ENCODE measurements at regions not wholly inside any gene's neighbourhood (a gene's known extent, or its start where the extent isn't known, plus 50 kb on each side); places are given as distances from the start of the nearest gene placed in this dataset.

DNA sequence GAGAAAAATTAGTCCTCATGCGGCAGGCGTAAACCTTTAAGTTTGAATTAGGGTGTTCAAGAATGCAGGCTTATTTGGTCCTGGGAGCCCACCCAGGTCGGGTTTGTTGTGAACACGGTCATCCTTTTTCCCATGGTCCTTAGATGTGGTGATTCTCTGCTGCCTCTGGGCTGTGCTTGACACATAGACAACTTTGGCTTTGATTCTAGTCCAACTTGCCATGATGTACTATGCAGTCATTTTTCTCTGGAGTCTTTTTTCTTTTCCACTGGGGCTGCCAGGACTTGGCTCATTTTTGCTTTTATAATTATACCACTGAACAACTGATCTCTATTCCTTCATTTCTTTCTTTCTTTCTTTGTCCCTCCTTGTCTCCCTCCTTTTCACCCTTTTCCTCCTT is 218.6 kb downstream of the SREK1 start:
- no peak for DNase-seq (ENCODE audit: low spot score)
- Histone ChIP-seq H3K36me3 (ENCODE audit: control insufficient read depth in 4 of 4, insufficient read depth in 3 of 4, low read depth in 1 of 4, low read length in 3 of 4) (no peaks in the 10 kb centered on the region), H3K27ac (ENCODE audit: low read depth in 1 of 2, low read length in 2 of 2) (no peak overlapping the region), H3K4me3 (ENCODE audit: low read depth in 1 of 3, low read length in 3 of 3) (no peak overlapping the region), H3K27me3 (ENCODE audit: control insufficient read depth in 4 of 4, insufficient read depth in 4 of 4, low read length in 3 of 4) (no peaks in the 10 kb centered on the region), H3K4me1 (ENCODE audit: control insufficient read depth in 4 of 4, insufficient read depth in 4 of 4, low read length in 3 of 4) (no peaks in the 10 kb centered on the region), H3K9ac (ENCODE audit: low read depth in 1 of 2, low read length in 2 of 2) (no peak overlapping the region), H3K9me3 (ENCODE audit: control insufficient read depth in 4 of 4, low read length in 3 of 4) (no peaks in the 10 kb centered on the region)
- TF ChIP-seq FOXA1 (IDR thresholded peaks at IDR 0.05) (no peak), FOXA2 (IDR thresholded peaks at IDR 0.05) (no peak), TAF1 (conservative IDR thresholded peaks at IDR 0.05) (no peak), REST (IDR thresholded peaks at IDR 0.05) (no peak), MAX (IDR thresholded peaks at IDR 0.05) (no peak), EGR1 (IDR thresholded peaks at IDR 0.05; ENCODE audit: low read depth in 2 of 2) (no peak)
- TF ChIP-seq, protein P1, sequence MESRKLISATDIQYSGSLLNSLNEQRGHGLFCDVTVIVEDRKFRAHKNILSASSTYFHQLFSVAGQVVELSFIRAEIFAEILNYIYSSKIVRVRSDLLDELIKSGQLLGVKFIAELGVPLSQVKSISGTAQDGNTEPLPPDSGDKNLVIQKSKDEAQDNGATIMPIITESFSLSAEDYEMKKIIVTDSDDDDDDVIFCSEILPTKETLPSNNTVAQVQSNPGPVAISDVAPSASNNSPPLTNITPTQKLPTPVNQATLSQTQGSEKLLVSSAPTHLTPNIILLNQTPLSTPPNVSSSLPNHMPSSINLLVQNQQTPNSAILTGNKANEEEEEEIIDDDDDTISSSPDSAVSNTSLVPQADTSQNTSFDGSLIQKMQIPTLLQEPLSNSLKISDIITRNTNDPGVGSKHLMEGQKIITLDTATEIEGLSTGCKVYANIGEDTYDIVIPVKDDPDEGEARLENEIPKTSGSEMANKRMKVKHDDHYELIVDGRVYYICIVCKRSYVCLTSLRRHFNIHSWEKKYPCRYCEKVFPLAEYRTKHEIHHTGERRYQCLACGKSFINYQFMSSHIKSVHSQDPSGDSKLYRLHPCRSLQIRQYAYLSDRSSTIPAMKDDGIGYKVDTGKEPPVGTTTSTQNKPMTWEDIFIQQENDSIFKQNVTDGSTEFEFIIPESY (IDR thresholded peaks at IDR 0.05) = no peak
- 81% methylated on average over 4 of the region's 4 CpGs for WGBS

DNA sequence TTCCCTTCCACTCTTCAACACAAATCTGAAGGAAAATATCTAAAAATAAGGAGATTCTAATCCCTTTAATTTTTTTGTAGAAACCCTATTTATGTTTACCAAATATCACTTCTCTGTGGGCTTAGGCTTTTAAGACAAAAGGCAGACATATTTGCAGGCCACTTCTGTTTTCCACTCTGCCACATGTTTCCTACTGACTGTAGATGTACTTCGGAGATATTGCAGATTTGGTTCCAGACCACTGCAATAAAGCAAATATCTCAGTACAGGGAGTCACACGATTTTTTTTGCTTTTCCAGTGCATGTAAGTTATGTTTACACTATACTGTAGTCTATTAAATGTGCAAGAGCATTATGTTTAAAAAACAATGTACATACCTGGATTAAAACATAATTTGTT is 219.0 kb downstream of the SREK1 start:
- Histone ChIP-seq H3K9me3 (ENCODE audit: control insufficient read depth in 4 of 4, low read length in 3 of 4) (no peaks in the 10 kb centered on the region), H3K27me3 (ENCODE audit: control insufficient read depth in 4 of 4, insufficient read depth in 4 of 4, low read length in 3 of 4) (no peaks in the 10 kb centered on the region), H3K36me3 (ENCODE audit: control insufficient read depth in 4 of 4, insufficient read depth in 3 of 4, low read depth in 1 of 4, low read length in 3 of 4) (no peaks in the 10 kb centered on the region), H3K9ac (ENCODE audit: low read depth in 1 of 2, low read length in 2 of 2) (no peak overlapping the region), H3K4me3 (ENCODE audit: low read depth in 1 of 3, low read length in 3 of 3) (no peak overlapping the region), H3K4me1 (ENCODE audit: control insufficient read depth in 4 of 4, insufficient read depth in 4 of 4, low read length in 3 of 4) (no peaks in the 10 kb centered on the region), H3K27ac (ENCODE audit: low read depth in 1 of 2, low read length in 2 of 2) (no peak overlapping the region)
- no peak for TF ChIP-seq MAX (IDR thresholded peaks at IDR 0.05)
- no peak for TF ChIP-seq REST (IDR thresholded peaks at IDR 0.05)
- no peak for TF ChIP-seq GABPA (IDR thresholded peaks at IDR 0.05 in 1 of 2, conservative IDR thresholded peaks at IDR 0.05 in 1 of 2)
- no peak for TF ChIP-seq FOXA2 (IDR thresholded peaks at IDR 0.05)
- TF ChIP-seq YY1 (IDR thresholded peaks at IDR 0.05) = no peak
- TF ChIP-seq, protein P1 (IDR thresholded peaks at IDR 0.05) = no peak
- no peak for TF ChIP-seq RXRA (IDR thresholded peaks at IDR 0.05)
- TF ChIP-seq EGR1 (IDR thresholded peaks at IDR 0.05; ENCODE audit: low read depth in 2 of 2) = no peak
- no peak for TF ChIP-seq FOXA1 (IDR thresholded peaks at IDR 0.05)
- no peak for TF ChIP-seq TAF1 (conservative IDR thresholded peaks at IDR 0.05)
- TF ChIP-seq, protein P2, sequence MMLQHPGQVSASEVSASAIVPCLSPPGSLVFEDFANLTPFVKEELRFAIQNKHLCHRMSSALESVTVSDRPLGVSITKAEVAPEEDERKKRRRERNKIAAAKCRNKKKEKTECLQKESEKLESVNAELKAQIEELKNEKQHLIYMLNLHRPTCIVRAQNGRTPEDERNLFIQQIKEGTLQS (IDR thresholded peaks at IDR 0.05) = no peak
- TF ChIP-seq SP1 (IDR thresholded peaks at IDR 0.05) = no peak
- TF ChIP-seq NR2F2 (IDR thresholded peaks at IDR 0.05) = no peak
- no peak for TF ChIP-seq HNF4G (IDR thresholded peaks at IDR 0.05)
- no peak for TF ChIP-seq JUND (IDR thresholded peaks at IDR 0.05)
- TF ChIP-seq RAD21 (IDR thresholded peaks at IDR 0.05) = no peak
- no peak for TF ChIP-seq HNF4A (conservative IDR thresholded peaks at IDR 0.05)
- no peak for TF ChIP-seq CTCF (IDR thresholded peaks at IDR 0.05; ENCODE audit: low read depth, low read length, missing input control)
- 48% methylated on average over 2 of the region's 2 CpGs for WGBS
- DNase-seq (ENCODE audit: low spot score) = no peak

All from liver (tissue), 8 donors.